Activated T-helper 1 cell treated with anti-CD3 and anti-CD28 coated beads, Interleukin-12 subunit alpha, Interleukin-12 subunit beta, Interleukin-2, Interleukin-4 antibody, amounts not matched to agents 30 ng/mL and 10 ng/mL and 1 ng/mL, durations not matched to agents 14 hours and 24 hours and 36 hours (primary cell): ENCODE measurements at regions not wholly inside any gene's neighbourhood (a gene's known extent, or its start where the extent isn't known, plus 50 kb on each side); places are given as distances from the start of the nearest gene placed in this dataset.

Source experiments
- DNase-seq: peaks from one replicate; pipeline ENCODE4 v3.0.0; 2021; ENCODE audit warnings: low spot score
- H3K27ac Mint-ChIP-seq: one replicate; pipeline ENCODE4 v1.8.0; 2021; ENCODE audit warnings: mild to moderate bottlenecking, mixed read lengths
- H3K27me3 Mint-ChIP-seq: one replicate; pipeline ENCODE4 v1.8.0; 2022; ENCODE audit warnings: mild to moderate bottlenecking, moderate library complexity, mixed read lengths; ENCODE audit not compliant: insufficient read depth
- H3K36me3 Mint-ChIP-seq: one replicate; pipeline ENCODE4 v1.8.0; 2021; ENCODE audit warnings: low read depth, mixed read lengths
- H3K4me1 Mint-ChIP-seq: one replicate; pipeline ENCODE4 v1.8.0; 2021; ENCODE audit warnings: low read depth, mixed read lengths
- H3K4me3 Mint-ChIP-seq: one replicate; pipeline ENCODE4 v1.8.0; 2021; ENCODE audit warnings: mild to moderate bottlenecking, moderate library complexity, mixed read lengths
- H3K9me3 Mint-ChIP-seq: one replicate; pipeline ENCODE4 v1.8.0; 2021; ENCODE audit warnings: mixed read lengths
- intact Hi-C: fragments of 100-400 bp; cut with micrococcal nuclease; formaldehyde crosslinking; loops from one replicate; pipeline ENCODE4 v1.15.1; 2024

DNA sequence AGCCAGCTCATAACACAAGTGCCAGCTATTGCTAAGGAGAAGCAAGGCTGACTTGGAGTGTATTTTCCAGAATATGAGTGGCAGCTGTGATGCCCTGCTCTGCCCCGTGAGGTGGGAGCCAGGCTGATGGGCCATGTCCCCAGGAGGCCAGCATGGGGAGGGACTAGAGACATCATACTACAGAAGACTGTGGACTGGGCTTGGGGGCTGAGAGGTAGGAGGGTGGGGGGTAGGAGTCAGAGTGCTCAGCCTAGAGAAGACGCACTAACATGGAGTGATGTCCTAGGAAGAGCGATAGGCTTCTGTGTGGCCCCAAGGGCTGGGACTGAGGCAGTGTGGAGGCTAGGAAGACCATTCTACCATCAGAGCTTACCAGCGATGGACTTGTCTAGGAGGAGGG, 143.7 kb downstream of the WSCD1 start:
- H3K27me3 Mint-ChIP-seq = peaks cover 3% of the 10 kb centered on the region
- no peaks in the 10 kb centered on the region for H3K36me3 Mint-ChIP-seq
- H3K4me3 Mint-ChIP-seq = no peak overlapping the region
- H3K4me1 Mint-ChIP-seq = no peaks in the 10 kb centered on the region
- no peak for DNase-seq
- H3K27ac Mint-ChIP-seq = no peak overlapping the region
- no peaks in the 10 kb centered on the region for H3K9me3 Mint-ChIP-seq
- intact Hi-C loops = no loop called here

DNA sequence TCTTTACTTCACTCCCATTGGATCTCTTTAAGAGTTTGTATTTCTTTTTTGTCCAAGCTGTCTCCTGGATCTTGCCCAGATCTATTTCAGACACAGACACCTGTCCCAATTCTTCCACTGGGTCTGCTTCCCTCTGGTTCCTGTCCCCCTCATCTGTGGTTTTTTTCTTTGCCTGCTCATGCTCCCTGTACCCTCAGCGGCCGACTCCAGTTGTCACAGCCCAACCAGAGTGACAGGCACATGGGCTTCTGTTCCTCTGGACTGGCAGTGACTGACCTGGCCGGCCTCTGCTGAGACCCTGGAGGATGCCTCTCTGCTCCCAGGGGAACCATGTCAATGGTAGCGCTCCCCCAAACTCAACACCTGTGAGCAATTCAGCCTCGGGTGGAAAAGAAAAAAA, 142.6 kb downstream of the WSCD1 start:
- no peaks in the 10 kb centered on the region for H3K4me1 Mint-ChIP-seq
- no peak overlapping the region for H3K4me3 Mint-ChIP-seq
- no peak for DNase-seq
- no peaks in the 10 kb centered on the region for H3K27me3 Mint-ChIP-seq
- intact Hi-C loops = no loop called here
- H3K36me3 Mint-ChIP-seq = no peaks in the 10 kb centered on the region
- no peaks in the 10 kb centered on the region for H3K9me3 Mint-ChIP-seq
- no peak overlapping the region for H3K27ac Mint-ChIP-seq

DNA sequence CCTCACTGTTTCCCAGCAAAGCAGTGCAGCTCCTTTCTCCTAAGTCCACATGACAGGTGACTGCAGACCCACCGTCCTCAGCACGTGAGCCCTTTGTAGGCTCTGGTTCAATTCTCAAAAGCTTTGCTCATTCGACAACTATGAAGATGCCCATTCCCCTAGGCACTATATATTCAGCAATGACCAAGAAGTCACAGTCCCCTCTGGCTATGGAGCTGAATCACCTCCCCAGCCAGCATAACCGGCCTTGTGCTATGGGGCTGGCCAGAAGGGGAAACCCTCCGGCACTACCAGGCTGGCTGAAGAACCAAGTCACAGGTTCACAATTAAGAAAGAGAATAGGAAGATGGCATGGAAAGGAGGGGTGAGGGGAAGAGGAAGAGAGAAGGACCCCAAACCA, 139.7 kb downstream of the WSCD1 start:
- Mint-ChIP-seq H3K9me3 (no peaks in the 10 kb centered on the region), H3K27ac (no peak overlapping the region), H3K4me3 (no peak overlapping the region), H3K36me3 (no peaks in the 10 kb centered on the region), H3K4me1 (no peaks in the 10 kb centered on the region), H3K27me3 (no peaks in the 10 kb centered on the region)
- intact Hi-C loops = no loop called here
- no peak for DNase-seq

GRCh38 chr17:6208608-6209180, 138.5 kb downstream of the WSCD1 start:
- H3K27ac Mint-ChIP-seq = no peak overlapping the region
- H3K4me1 Mint-ChIP-seq = no peaks in the 10 kb centered on the region
- no peaks in the 10 kb centered on the region for H3K27me3 Mint-ChIP-seq
- no peaks in the 10 kb centered on the region for H3K9me3 Mint-ChIP-seq
- intact Hi-C loops = no loop called here
- no peak overlapping the region for H3K4me3 Mint-ChIP-seq
- no peaks in the 10 kb centered on the region for H3K36me3 Mint-ChIP-seq
- no peak for DNase-seq

DNA sequence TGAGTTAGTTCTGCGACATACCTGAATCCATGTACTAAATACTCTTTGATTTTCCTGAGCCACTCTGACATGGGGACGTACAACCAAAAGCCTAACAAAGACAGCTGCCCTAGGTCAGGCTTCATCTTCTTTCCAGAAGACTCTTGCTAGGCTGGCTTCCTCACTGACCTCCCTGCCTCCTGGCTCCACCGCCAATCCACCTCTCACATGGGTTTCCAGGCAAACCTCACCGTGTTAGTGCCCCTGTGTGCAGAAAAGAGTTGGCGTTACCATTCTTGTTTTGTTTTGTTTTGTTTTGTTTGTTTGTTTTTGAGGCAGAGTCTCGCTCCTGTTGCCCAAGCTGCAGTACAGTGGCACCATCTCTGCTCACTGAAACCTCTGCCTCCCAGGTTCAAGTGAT, 135.3 kb downstream of the WSCD1 start:
- H3K4me1 Mint-ChIP-seq = no peaks in the 10 kb centered on the region
- no peak overlapping the region for H3K27ac Mint-ChIP-seq
- H3K4me3 Mint-ChIP-seq = no peak overlapping the region
- no peak for DNase-seq
- H3K27me3 Mint-ChIP-seq = peaks cover 1% of the 10 kb centered on the region
- intact Hi-C loops = no loop called here
- H3K9me3 Mint-ChIP-seq = no peaks in the 10 kb centered on the region
- H3K36me3 Mint-ChIP-seq = no peaks in the 10 kb centered on the region

GRCh38 chr17:6205033-6205432, 134.9 kb downstream of the WSCD1 start:
- H3K9me3 Mint-ChIP-seq = no peaks in the 10 kb centered on the region
- peaks cover 1% of the 10 kb centered on the region for H3K27me3 Mint-ChIP-seq
- DNase-seq = no peak
- intact Hi-C loops = no loop called here
- H3K4me3 Mint-ChIP-seq = no peak overlapping the region
- H3K36me3 Mint-ChIP-seq = no peaks in the 10 kb centered on the region
- H3K27ac Mint-ChIP-seq = no peak overlapping the region
- no peaks in the 10 kb centered on the region for H3K4me1 Mint-ChIP-seq

- H3K4me3 Mint-ChIP-seq = no peak overlapping the region
- no peak overlapping the region for H3K27ac Mint-ChIP-seq
- intact Hi-C loops = no loop called here
- H3K36me3 Mint-ChIP-seq = no peaks in the 10 kb centered on the region
- no peaks in the 10 kb centered on the region for H3K4me1 Mint-ChIP-seq
- H3K9me3 Mint-ChIP-seq = no peaks in the 10 kb centered on the region
- peaks cover 1% of the 10 kb centered on the region for H3K27me3 Mint-ChIP-seq
- no peak for DNase-seq
Observed at GRCh38 chr17:6204203-6204722, 134.1 kb downstream of the WSCD1 start.

GRCh38 chr17:6196355-6196754, 126.2 kb downstream of the WSCD1 start:
- Mint-ChIP-seq H3K9me3 (peaks cover 11% of the 10 kb centered on the region), H3K27ac (no peak overlapping the region), H3K27me3 (peaks cover 3% of the 10 kb centered on the region), H3K4me1 (no peaks in the 10 kb centered on the region), H3K36me3 (peaks cover 2% of the 10 kb centered on the region), H3K4me3 (no peak overlapping the region)
- no peak for DNase-seq
- intact Hi-C loops = no loop called here

- H3K9me3 Mint-ChIP-seq = peaks cover 11% of the 10 kb centered on the region
- intact Hi-C loops = no loop called here
- H3K4me3 Mint-ChIP-seq = no peak overlapping the region
- DNase-seq = no peak
- H3K36me3 Mint-ChIP-seq = peaks cover 2% of the 10 kb centered on the region
- no peaks in the 10 kb centered on the region for H3K4me1 Mint-ChIP-seq
- H3K27me3 Mint-ChIP-seq = peaks cover 3% of the 10 kb centered on the region
- H3K27ac Mint-ChIP-seq = no peak overlapping the region
Observed at GRCh38 chr17:6195123-6195522, 124.9 kb downstream of the WSCD1 start.

GRCh38 chr17:6191405-6192324, 121.5 kb downstream of the WSCD1 start:
- intact Hi-C loops = no loop called here
- peaks cover 2% of the 10 kb centered on the region for H3K36me3 Mint-ChIP-seq
- no peaks in the 10 kb centered on the region for H3K4me1 Mint-ChIP-seq
- DNase-seq = no peak
- H3K4me3 Mint-ChIP-seq = no peak overlapping the region
- H3K9me3 Mint-ChIP-seq = peaks cover 11% of the 10 kb centered on the region
- no peak overlapping the region for H3K27ac Mint-ChIP-seq
- peaks cover 3% of the 10 kb centered on the region for H3K27me3 Mint-ChIP-seq

DNA sequence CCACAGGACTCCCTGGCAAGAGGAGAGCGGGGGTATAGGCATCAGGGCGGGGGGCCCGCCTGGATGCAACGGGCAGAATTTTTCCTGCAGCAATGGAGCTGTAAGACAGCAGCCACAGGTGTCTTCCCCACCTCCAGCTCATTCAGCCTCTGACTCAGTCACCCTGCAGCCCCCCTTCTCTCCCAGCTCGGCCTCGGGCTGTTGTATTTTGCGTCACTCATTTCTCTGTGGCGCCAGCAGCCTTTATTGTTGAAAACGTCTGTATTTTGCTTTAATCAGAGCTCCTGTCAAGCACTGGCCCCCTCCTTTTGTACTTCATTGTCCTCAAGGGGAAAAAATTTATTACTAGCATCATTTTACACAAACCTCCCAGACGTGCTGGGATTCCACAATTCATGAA, 117.7 kb downstream of the WSCD1 start:
- H3K4me3 Mint-ChIP-seq = no peak overlapping the region
- peaks cover 3% of the 10 kb centered on the region for H3K9me3 Mint-ChIP-seq
- H3K4me1 Mint-ChIP-seq = no peaks in the 10 kb centered on the region
- no peaks in the 10 kb centered on the region for H3K27me3 Mint-ChIP-seq
- H3K36me3 Mint-ChIP-seq = no peaks in the 10 kb centered on the region
- no peak for DNase-seq
- no peak overlapping the region for H3K27ac Mint-ChIP-seq
- intact Hi-C loops = no loop called here

GRCh38 chr17:6186998-6187397, 116.8 kb downstream of the WSCD1 start:
- DNase-seq = no peak
- intact Hi-C loops = no loop called here
- H3K27ac Mint-ChIP-seq = no peak overlapping the region
- H3K27me3 Mint-ChIP-seq = peaks cover 1% of the 10 kb centered on the region
- no peak overlapping the region for H3K4me3 Mint-ChIP-seq
- H3K4me1 Mint-ChIP-seq = no peaks in the 10 kb centered on the region
- no peaks in the 10 kb centered on the region for H3K36me3 Mint-ChIP-seq
- H3K9me3 Mint-ChIP-seq = no peaks in the 10 kb centered on the region

DNA sequence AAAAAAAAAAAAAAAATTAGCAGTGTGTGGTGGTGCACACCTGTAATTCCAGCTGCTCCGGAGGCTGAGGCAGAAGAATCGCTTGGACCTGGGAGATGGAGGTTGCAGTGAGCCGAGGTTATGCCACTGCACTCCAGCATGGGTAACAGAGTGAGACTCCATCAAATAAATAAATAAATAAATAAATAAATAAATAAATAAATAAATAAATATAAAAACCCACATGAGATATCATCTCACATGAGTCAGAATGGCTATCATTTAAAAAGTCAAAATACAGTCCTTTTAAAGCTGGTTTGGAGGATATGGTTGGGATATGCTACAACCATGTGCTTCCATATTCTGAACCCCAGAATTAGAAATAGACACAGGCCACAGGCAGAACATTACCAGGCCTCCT, 114.3 kb downstream of the WSCD1 start:
- Mint-ChIP-seq H3K36me3 (no peaks in the 10 kb centered on the region), H3K4me3 (no peak overlapping the region), H3K27ac (no peak overlapping the region), H3K27me3 (peaks cover 4% of the 10 kb centered on the region), H3K4me1 (no peaks in the 10 kb centered on the region), H3K9me3 (no peaks in the 10 kb centered on the region)
- intact Hi-C loops = no loop called here
- no peak for DNase-seq
